HUDEP-2 (cell line): ENCODE measurements at regions not wholly inside any gene's neighbourhood (a gene's known extent, or its start where the extent isn't known, plus 50 kb on each side); places are given as distances from the start of the nearest gene placed in this dataset.
"Not testable (repeated sequence)": the region's sequence is repeated elsewhere in the genome, so short reads cannot be mapped to it uniquely, and the experiment has no call there.

ENCODE experiments used
- DNase-seq, 76 experiments: peaks; one replicate each; lab custom pipeline; 2025; ENCODE audit not compliant: unreplicated experiment in 76 of 76; lab: John Stamatoyannopoulos, UW

DNA sequence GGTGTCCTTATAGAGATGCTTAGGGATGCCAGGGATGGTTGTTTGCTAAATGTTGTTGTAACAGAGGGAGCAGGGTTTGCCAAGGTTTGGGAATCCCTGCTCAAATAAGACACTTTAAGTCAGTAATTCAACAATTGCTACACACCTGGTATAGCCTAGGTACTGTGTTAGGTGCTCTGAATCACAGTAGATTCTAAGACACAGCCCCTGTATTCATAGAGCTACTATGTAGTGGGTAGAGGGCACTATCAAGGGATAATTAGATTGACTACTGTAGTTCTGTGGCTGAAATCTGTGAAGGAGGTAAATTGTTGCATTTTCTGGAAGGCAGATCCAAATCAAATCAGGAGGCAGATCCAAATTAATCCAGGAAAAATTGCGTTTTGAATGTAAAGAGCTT, 149.2 kb downstream of the C12orf75 start:
- no peak for DNase-seq

DNA sequence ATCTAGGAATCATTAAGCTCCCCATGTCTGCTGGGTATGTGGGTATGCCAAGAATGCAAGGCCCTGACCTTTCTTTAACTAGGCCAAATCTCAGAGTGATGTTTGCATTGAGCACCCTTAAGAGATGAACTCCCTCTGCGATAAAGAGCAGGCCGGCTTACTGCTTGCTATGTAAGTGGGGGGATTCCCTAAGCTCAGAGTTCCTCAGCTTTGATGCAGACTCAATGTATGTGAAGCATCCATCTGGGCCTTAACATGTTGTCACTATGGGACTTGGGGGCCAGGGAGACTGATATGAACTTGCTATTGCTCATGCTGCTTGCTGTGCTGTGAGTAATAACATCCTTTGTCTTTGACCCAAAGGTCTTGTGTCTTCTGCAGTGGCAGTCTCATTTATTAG, 149.7 kb downstream of the C12orf75 start:
- DNase-seq: no peak

DNA sequence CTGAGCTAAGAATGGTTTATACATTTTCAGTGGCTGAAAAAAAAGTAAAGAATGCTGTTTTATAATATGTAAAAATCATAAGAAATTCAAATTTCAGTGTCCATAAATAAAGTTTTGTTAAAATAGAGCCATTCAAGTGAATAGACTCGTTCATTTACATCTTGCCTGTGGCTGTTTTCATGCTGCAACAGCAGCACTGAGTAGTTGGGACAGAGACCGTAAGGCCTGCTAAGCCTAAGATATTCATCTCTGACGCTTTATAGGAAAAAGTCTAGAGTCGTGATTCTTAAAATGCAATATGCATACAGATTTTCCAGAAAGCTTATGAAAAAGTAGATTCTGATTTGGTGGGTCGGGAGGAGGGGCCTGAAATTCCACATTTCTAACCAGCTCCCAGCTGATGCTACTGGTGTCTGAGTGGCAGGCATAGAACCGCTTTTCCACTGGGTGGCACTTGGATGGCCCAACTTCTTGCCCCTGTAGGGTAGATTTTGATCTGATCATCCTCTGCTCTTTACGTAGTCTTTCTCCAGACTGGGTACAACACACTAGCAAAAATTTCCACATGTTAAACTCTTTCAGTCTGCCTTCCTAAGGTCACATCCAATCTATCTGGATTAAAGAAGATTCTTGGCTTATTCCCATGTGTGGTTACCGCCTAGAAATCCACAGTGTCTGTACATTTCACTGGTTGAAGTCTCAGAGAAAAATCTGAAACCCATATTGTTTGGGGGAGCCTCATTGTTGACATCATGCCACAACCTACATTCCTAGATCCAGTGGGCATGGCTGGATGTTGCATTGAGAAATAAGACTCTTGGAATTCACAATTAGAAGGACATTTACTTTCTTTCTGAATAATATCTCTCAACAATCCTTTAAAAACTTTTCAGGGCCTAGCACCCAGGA, 151.2 kb downstream of the C12orf75 start:
- DNase-seq: no peak

DNA sequence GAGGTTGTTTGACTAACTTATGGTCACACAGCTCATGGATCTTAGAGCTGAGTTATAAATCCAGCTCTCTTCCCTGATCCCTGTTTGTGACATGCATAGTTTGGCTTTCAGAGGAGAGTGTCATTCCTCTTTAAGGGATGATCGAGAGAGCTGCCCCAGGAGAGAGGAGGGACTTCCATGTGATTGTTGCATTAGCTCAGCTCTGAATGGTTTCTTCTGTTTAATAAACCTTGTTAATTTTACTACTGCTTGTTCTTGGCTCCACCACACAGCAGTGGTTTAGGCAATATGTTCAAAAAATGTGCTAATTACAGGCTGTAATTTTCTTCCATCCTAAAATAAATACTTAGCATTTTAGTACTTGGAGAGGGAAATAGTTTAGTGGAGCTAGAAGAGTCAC, 152.5 kb downstream of the C12orf75 start:
- DNase-seq: no peak

DNA sequence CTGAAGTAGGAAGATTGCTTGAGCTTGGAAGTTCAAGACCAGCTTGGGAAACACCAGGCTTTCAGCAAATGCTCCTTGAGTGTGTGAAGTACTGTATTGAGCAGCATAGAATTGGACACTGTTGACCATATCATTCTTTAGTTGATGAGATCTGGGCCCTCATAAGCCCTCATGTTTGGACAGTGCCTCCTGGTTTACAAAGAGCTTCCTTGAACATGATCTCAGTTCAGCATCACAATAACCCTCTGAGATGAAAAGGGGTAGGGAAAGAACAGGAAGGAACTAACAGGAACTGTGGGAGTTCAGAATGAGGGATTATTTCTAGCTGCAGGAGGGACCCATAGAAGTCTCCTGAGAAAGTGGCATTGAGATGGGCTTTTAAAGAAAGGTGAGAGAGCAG, 153.2 kb downstream of the C12orf75 start:
- DNase-seq: no peak

DNA sequence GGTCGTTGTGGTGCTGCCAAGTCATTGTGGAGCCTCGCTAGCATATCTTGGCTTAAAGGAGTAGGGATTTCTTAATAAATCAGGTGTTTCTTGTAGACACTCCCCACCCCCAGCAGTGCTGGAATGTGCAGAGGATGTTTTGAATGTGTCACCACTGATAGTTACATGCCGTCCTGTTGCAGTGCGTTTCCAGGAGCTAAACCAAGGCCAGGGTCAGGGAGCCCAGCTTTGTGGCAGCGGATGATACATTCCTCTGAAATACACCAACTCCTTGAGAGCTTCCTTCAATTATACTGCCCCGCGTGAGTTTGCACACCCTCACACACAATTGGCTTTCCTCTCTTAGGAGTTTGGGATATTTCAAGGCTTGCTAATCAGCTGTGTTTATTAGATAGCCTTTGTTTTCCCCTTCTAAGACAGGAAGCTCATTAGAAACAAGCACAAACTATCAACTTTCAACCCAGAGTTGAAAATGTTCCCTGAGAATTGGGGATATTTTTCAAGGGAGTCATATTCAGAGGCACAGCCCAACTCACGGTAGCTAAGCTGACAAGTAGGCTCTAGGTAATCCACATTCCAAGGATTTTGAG, 154.9 kb downstream of the C12orf75 start:
- DNase-seq: no peak

DNA sequence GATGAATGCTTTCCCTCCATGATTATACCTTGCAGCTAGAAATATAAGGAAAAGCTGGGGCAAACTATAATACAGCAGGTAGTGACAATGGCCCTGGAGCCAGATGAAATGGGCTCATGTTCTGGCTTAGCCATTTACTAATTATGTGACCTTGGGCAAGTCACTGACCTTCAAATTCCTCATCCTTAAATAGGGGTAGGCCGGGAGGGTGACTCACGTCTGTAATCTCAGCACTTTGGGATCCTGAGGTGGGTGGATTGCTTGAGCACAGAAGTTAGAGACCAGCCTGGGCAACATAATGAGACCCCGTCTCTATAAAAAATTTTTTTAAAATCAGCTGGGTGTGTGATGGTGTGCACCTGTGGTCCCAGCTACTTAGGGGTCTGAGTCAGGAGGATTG, 155.4 kb downstream of the C12orf75 start:
- DNase-seq: no peak

DNA sequence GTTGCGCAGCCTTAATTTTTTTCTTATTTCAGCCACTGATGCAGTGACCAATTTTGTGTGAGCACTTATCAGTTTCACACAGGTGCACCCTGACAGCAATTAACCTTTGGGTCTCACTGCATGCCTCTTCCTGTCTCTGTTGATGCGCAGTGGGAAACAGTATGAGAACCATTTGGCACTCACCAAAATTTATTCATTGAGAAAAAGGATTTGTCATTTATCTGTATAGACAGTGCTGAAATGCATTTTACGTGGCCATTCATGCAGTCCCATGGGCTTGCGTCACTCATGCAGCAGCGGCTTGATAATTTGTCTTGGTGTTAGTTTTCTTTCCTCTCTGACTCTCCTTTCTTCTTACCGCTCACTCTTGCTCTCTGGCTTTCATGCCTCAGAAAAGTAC, 157.5 kb downstream of the C12orf75 start:
- DNase-seq: no peak

DNA sequence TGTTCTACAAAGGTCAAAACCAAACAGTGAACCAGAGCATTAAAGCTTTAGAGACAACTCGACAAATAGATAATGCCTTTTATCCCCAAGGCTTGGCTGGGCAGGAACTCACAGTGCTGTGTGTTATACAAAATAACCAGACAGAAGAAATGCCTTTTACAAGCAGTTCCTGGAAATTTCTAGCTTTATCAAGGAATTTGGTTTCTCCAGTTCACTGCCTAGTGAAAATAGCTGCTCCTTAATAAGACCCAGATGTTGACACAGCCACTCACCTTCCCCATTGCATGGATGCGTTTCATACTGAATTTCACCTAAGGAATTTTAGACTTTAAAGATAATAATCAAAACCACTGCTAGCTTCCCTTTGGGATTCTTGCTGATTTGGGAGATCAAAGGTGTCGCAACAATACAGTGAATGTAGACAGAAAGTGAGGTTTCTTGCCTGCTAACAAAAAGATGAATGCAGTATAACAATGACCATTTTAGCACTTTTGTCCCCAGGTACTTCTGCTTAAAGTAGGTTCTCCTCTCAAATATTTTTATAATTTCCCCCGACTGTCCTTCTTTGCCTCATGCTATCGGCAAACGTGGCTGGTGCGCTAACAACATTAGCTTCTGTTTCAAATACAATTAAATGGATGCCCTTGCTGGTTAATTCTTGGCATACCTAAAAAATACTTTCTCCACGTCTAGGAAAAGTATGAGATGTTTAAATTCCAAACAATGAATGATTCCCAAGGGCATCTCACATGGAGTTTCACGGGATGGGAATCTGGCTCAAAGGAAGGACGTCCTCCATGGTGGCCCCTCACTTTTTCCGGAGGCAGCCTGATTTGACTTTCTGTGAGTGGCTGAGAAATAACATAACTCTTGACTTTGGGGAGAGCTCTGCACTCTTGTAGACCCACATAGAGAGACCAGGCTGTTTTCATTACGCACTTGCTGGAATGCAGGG, 162.4 kb downstream of the C12orf75 start:
- DNase-seq: no peak

DNA sequence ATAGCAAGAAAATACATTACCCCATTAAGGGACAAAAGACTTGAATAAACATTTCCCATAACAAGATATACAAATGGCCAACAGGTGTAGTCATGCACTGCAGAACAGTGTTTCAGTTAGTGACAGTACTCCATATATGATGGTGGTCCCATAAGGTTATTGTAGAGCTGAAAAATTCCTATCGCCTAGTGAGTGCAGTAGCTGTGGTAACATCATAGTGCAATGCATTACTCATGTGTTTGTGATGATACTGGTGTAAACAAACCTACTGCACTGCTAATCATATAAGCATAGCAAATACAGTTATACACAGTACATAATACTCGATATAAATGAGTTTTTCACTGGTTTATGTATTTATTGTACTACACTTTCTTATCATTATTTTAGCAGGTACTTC, 168.7 kb downstream of the C12orf75 start:
- DNase-seq: no peak

DNA sequence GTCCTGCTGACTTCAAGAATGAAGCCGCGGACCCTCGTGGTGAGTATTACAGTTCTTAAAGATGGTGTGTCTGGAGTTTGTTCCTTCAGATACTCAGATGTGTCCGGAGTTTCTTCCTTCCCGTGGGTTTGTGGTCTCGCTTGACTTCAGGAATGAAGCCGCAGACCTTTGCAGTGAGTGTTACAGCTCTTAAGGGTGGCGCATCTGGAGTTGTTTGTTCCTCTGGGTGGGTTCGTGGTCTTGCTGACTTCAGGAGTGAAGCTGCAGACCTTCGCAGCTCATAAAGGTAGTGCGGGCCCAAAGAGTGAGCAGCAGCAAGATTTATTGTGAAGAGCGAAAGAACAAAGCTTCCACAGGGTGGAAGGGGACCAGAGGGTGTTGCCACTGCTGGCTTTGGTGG, 170.2 kb downstream of the C12orf75 start:
- DNase-seq: not testable (repeated sequence)

DNA sequence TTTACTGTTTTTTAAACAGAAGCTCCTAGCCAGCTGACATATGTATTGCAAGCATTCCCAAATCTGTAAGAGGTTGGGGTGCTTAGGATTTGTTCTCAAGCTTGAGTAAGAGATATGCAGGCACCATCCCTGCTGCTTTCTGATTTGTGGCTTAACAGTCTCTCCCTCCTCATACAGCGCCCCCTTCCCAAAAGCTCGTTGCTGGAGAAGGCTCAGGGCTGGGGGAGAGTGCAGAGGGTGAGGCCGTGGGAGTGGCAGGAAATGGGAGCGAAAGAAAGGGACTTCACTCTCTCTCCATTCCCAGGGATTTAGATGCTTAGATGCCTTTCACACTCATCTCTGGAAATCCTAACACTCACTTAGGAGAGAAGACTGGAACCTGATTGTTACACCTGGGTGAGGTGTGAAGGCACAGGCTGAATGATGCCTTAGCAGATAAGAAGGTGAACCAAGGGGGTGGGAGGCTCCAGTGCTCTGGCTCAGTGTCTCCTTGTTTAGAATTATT, 172.0 kb downstream of the C12orf75 start:
- DNase-seq: no peak

DNA sequence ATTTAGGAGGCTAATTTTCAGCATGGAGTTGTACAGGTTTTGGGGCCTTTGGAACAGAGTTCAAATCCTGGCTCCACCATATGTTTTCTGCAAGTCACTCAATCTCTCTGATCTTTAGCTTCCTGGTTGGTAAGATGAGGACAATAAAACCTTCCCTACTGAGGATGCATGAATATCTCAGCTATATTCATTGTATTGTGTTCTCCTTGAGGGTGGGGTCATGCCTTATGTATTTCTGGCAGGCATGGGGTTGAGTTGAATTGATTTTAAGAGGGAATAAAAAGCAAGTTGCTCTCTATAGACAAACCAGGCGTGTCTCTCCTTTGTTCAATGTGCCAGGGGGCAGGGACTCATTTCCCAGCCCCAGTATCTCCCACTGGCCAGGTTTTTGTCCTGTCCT, 173.1 kb downstream of the C12orf75 start:
- DNase-seq: no peak

DNA sequence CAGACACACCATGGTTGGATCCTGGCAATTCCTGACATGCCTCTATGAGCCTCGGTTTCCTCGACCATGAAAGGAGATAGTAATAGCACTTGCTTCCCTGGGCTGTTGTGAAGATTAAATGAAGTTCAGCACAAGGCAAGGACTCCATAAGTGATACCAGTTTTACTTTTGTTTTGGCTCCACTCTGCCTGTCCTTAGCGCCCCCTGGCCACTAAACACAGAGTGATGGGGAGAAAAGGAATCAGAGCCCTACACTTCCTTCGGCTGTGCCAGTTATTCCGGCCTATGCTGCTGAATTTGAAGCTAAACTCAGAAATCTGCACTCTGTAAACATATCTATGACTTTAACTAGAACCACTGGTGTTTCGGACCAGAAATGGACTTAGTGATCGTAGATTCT, 173.8 kb downstream of the C12orf75 start:
- no peak for DNase-seq

DNA sequence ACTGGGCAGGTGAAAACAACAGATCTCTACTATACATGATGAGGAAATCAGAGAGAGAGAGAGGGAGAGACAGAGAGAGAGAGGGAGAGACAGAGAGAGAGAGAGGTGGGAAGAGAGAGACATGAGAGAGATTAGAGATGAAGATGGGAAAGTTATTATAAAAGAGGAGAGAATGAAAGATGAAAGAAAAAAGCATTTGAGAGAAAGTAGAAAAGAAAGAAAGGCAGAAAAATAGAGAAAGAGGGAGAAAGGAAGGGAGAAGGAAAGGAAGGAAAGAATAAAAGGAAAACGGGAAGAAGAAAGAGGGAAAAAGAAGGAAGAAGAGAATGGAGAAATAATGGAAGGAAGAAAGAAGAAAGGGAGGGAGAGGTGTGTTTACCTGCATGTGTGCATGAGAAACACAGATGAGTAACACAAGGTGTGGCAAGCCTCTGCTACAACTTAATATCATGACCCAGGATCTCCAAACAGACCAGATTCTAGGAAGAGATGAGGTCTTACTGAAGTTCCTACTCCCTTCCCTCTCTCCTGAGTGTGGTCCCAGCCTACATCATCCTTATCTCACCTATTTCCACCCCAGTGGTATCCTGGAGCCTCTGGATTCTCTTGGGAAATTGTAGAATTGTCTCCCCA, 176.3 kb downstream of the C12orf75 start:
- no peak for DNase-seq

DNA sequence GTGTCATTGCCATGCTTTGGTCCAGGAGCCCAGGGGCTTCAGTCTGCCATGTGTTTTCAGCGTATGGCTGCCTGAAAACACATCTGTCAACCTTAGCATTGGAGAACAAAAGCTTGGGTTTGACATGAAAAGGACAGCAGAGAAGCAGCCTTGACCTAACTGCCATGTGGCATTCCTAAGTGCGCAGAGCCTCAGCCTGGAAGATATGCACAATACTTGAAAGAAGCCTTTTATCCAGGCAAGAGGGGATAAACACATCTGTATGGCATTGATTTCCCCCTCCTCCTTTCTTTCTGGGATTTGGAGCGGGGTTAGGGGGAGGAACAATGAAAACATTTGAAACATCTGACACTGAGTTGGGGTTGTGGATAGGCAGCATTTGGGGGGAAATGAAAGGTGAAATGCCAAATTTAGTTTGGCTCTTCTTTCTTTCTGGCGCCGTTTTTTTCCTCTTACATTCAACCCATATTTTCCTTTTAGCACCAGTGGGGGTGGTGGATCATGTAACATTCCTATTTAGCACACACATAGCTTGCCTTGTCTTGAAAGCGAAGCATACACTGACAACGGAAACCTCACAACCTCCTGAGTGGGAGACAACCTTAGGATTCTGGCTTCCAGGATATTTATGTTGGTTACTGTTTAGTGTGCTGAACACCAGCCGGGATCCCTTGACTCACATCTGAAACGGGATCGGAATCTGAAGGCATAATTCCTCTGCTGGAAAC, 177.0 kb downstream of the C12orf75 start:
- no peak for DNase-seq

DNA sequence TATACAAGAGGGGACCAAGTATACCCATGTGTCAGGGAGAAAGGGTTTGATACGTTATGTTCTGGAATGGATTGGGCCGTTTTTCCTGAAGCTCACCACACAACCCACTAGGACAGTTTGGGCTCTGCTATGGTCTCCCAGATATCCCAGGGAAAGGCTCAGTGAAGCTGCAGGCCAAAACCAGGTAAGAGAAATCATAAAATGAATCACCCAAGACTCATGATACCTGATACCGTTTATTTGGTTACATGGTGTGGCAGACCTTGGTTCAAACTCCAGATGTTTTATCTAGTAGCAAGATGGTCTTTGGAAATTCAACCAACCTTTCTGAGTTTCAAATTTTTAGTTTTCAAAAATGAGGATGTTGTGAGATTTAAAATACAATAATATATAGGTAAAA, 177.6 kb downstream of the C12orf75 start:
- DNase-seq: no peak

DNA sequence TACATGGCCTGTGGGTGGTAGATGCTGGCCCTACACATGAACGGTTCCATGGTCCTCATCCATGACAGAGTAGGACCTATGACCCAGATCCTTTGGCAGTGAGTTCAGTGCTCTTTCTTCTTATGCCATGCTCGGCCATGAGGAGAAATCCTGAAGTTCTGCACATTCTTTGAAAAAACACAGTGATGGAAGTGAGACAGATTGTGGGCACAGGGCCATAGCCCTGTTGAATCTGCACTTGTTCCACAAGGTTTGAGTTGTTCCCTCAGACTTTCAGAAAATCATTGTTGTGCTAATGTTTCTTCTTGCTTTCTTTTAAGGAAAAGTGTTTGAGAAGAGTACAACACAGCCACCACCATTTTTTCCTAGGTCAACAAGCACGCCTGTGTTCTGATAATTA, 180.0 kb downstream of the C12orf75 start:
- no peak for DNase-seq

DNA sequence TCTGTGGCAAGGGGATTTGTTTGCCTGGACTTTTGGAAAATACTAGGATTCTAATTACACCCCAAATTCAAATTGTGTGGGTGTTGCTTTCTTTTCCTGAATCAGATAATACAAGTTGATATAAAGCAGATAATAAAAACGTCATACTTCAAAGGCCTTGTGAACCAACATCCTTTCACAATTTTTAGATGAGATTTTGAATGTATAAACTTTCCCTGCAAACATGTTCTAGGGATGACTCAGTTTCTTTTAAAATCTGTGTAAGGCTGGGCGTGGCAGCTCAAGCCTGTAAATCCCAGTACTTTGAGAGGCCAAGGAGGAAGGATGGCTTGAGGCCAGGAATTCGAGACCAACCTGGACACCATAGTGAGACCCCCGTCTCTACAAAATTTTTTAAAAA, 182.4 kb downstream of the C12orf75 start:
- DNase-seq: not testable (repeated sequence)
